Testis (tissue), 2 donors: ENCODE measurements at regions not wholly inside any gene's neighbourhood (a gene's known extent, or its start where the extent isn't known, plus 50 kb on each side); places are given as distances from the start of the nearest gene placed in this dataset.

Source experiments
- DNase-seq: peaks from one replicate; pipeline ENCODE4 v3.0.0-alpha.2; 2019
- H3K27ac ChIP-seq, 2 donors: fragments of 200-600 bp; sonication (generic); one replicate each; pipeline ENCODE4 v1.5.1; 2019
- H3K27me3 ChIP-seq: fragments of 200-600 bp; sonication (generic); one replicate; pipeline ENCODE4 v1.5.1; 2019
- H3K36me3 ChIP-seq: fragments of 200-600 bp; sonication (generic); one replicate; pipeline ENCODE4 v1.5.1; 2017; ENCODE audit warnings: low read depth; ENCODE audit errors: missing control alignments
- H3K4me1 ChIP-seq: fragments of 200-600 bp; sonication (generic); one replicate; pipeline ENCODE4 v1.5.1; 2019
- H3K4me3 ChIP-seq, 2 donors: fragments of 200-600 bp; sonication (generic); one replicate each; pipeline ENCODE4 v1.5.1; 2017 to 2019
- H3K9me3 ChIP-seq: fragments of 200-600 bp; sonication (generic); one replicate; pipeline ENCODE4 v1.5.1; 2017
- POLR2A ChIP-seq: fragments of 450-650 bp; IDR thresholded peaks from one replicate; pipeline ENCODE4 v1.6.1; 2017; ENCODE audit warnings: antibody characterized with exemption, mild to moderate bottlenecking, moderate library complexity
- WGBS, 2 donors: methylation state at CpG; one replicate each; pipeline ENCODE4 v1.1.5; 2018; 5-methylcytosine and 5-hydroxymethylcytosine counted together
- intact Hi-C: fragments of 100-400 bp; cut with DNase I; formaldehyde crosslinking; loops from one replicate; pipeline ENCODE4 v1.15.1; 2023; ENCODE audit warnings: low total_unique reads
- TF ChIP-seq, protein P1 (sequence below), 3 experiments: fragments of 450-650 bp in 2 of 3; fragments of 200-600 bp in 1 of 3; sonication (generic) in 1 of 3; IDR thresholded peaks; one replicate each; pipeline ENCODE4 v1.5.1; 2016 to 2019; ENCODE audit warnings: antibody characterized with exemption in 3 of 3, mild to moderate bottlenecking in 2 of 3, moderate library complexity in 1 of 3

DNA sequence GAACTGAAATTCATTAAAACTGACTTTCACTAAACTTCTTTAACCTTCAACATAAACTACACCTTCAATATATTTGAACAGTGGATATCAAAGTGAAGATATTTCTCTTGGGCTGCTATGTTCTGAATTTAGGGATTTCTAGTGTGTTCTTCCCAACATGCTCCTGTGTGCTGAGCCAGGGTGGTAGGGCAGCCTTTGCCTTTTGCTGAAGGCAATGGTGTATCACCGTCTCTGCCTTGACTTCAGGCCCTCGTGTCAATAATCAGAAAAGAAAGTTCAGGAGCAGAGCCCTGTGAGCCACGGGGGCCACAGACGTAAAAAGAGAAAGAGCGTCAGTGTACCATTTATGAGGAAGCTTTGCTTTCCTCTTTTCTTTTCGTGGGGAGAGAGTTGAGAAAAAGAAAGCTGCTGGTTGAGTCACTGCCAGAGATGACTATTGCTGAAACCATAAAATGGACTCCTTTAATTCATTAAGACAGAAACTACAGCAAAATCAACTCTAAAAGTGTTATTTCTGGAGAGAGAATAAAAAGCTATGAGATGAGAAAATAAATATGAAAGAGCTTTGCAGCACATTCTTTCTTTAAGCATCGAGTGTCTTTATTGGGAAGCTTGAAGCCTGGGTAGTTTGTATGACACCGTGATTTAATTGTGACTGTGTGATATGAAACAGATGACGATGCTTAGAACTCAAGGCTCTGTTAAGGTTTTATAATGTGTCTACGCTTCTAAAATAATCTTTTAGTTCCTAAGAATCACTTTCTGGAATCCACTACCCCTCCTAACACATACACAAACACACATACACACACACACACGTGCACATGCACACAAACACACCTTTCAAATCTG lies 271.8 kb upstream of the MTNR1B start:
- no peak for DNase-seq
- TF ChIP-seq, protein P1, sequence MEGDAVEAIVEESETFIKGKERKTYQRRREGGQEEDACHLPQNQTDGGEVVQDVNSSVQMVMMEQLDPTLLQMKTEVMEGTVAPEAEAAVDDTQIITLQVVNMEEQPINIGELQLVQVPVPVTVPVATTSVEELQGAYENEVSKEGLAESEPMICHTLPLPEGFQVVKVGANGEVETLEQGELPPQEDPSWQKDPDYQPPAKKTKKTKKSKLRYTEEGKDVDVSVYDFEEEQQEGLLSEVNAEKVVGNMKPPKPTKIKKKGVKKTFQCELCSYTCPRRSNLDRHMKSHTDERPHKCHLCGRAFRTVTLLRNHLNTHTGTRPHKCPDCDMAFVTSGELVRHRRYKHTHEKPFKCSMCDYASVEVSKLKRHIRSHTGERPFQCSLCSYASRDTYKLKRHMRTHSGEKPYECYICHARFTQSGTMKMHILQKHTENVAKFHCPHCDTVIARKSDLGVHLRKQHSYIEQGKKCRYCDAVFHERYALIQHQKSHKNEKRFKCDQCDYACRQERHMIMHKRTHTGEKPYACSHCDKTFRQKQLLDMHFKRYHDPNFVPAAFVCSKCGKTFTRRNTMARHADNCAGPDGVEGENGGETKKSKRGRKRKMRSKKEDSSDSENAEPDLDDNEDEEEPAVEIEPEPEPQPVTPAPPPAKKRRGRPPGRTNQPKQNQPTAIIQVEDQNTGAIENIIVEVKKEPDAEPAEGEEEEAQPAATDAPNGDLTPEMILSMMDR (IDR thresholded peaks at IDR 0.05) = no peak
- TF ChIP-seq POLR2A = no peak
- Histone ChIP-seq H3K27me3 (no peaks in the 10 kb centered on the region), H3K4me3 (no peak overlapping the region), H3K9me3 (no peaks in the 10 kb centered on the region), H3K4me1 (no peaks in the 10 kb centered on the region), H3K27ac (no peak overlapping the region), H3K36me3 (no peaks in the 10 kb centered on the region)
- WGBS, 2 donors = 82 to 90% methylated on average over 11 of the region's 11 CpGs
- intact Hi-C loops = no loop called here

DNA sequence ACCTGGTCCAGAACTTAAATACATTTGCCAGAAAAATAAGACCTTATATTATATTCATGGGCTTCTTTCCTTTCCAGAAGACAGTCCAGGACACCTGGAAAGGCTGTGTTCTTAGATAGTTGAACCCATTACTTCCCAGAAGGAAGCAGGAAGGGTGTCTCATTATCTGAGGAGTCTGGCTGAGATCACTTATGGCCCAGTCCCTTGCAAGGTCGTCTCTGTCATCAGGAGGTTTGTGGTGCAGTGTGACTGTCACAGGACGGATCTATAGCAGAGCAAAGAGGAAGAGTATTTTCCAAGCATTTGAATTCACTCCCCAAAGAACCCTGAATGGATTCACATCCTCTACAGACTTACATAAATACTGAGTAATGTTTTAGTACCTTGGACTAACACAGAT lies 270.7 kb upstream of the MTNR1B start:
- Histone ChIP-seq H3K4me3 (no peak overlapping the region), H3K27ac (no peak overlapping the region), H3K27me3 (no peaks in the 10 kb centered on the region), H3K4me1 (no peaks in the 10 kb centered on the region), H3K9me3 (no peaks in the 10 kb centered on the region), H3K36me3 (no peaks in the 10 kb centered on the region)
- intact Hi-C loops = no loop called here
- WGBS, 2 donors = 59 to 80% methylated on average over 2 of the region's 2 CpGs
- no peak for DNase-seq
- no peak for TF ChIP-seq POLR2A
- TF ChIP-seq, protein P1 (IDR thresholded peaks at IDR 0.05) = no peak

DNA sequence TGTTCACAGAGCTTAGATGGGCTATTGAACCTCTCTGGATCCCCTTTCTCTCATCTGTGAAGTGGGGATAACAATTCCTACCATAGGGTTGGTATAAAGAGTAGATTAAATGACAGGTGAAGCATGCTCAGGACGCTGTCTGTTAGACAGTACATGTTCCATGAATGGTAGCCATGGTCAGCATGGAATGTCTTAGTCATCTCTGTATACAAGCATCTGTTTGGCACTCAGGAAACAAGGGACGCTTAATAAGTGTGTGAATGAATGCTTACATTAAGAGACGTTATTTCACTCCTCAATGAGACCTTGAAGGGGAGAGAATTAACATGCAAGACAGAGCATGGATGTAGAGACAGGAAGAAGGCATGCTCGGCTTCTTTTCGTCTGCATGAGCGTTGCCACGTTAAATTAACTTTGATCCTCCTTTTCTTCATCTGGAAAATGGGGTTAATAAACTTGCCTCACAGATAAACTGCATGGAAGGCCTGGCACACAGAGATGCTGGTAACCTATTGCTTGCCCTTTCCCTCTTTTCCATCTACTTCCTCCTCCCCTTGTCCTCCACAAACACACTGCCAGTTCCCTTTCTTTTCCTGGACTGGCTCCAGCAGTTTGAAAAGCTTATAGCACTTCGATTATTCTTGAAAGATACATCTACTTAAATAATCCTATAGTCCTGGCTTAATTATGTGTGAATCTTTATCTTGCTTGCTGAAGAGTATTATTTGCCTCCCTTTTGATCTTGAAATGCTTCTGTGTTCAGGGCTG lies 267.2 kb upstream of the MTNR1B start:
- 80 to 87% methylated on average over 8 of the region's 8 CpGs for WGBS, 2 donors
- no peak overlapping the region for H3K4me3 ChIP-seq
- no peaks in the 10 kb centered on the region for H3K9me3 ChIP-seq
- DNase-seq = no peak
- H3K27ac ChIP-seq = no peak overlapping the region
- no peaks in the 10 kb centered on the region for H3K36me3 ChIP-seq
- H3K27me3 ChIP-seq = no peaks in the 10 kb centered on the region
- intact Hi-C loops = no loop called here
- TF ChIP-seq, protein P1 (IDR thresholded peaks at IDR 0.05) = no peak
- TF ChIP-seq POLR2A = no peak
- H3K4me1 ChIP-seq = no peaks in the 10 kb centered on the region

DNA sequence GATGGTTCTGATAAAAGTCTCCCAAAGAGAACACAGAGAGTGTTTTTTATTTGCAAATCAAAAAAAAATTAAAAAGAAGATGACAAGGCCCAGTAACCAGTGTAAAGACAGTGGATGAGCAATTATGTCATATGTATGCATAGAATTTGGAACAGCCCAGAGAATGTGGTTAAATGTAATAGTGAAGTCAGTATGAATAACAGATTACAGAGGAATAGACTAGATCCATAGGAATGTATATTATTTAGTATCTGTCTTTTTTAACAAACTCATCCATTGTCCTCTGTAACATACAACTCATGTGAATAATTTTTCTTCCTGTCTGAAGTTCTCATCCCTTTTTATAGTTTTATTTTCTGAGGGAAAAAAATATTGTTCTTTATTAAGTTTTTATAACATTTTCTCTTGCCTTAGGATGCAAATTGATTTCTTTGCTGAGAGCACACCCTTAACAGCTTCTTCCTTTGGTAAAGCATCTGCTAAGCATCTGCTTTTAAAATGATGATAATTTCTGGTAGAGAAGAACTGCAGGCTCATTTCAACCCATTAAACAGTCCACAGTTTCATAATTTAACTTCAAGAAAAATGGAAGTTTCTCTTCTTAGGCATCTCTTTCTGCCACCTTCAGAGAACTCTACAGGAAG lies 266.5 kb upstream of the MTNR1B start:
- Histone ChIP-seq H3K9me3 (no peaks in the 10 kb centered on the region), H3K27me3 (no peaks in the 10 kb centered on the region), H3K4me3 (no peak overlapping the region), H3K27ac (no peak overlapping the region), H3K36me3 (no peaks in the 10 kb centered on the region), H3K4me1 (no peaks in the 10 kb centered on the region)
- DNase-seq = no peak
- intact Hi-C loops = no loop called here
- TF ChIP-seq, protein P1 (IDR thresholded peaks at IDR 0.05) = no peak
- TF ChIP-seq POLR2A = no peak
